ENCODE measurements at regions not wholly inside any gene's neighbourhood (a gene's known extent, or its start where the extent isn't known, plus 50 kb on each side); places are given as distances from the start of the nearest gene placed in this dataset.

DNA sequence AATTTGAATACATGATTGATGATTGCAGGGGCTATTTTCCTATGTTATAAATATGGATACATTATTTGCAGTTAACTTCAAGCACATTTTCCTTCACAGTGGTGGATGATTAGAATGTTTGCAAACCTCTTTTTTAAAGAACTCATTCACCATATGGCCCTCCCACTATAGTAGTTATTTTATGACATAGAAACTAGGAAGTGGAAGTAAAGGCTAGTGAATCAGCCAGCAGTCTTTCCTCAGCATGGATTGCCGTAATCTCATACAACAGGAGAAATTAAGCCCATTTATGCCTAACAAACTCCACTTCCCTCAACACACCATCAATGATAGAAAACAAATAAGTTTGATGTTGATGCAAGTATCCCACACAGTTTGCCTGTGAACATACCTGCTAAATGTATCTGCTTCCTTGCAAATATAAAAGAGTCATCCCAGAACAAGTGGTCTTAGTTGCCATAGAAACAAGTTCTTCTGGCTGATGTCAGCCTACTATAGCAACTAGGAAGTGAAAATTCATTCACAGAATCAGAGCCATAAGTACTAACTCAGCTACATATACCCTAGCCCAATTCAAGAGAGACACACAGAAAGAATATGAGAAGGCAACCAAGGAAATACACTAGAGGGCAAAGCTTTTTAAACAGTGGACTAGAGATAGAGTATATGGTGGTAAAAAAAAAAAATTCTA lies 100.9 kb upstream of the RADX start:
- Histone ChIP-seq H3K4me3 (no peak overlapping the region), H3K4me1 (no peaks in the 10 kb centered on the region), H3K27me3 (no peaks in the 10 kb centered on the region), H3K9me3 (no peaks in the 10 kb centered on the region), H3K27ac (no peak overlapping the region), H3K36me3 (ENCODE audit: low read depth, missing control alignments) (no peaks in the 10 kb centered on the region)
- TF ChIP-seq POLR2A (IDR thresholded peaks at IDR 0.05) (no peak), CTCF (IDR thresholded peaks at IDR 0.05) (no peak)
- intact Hi-C loops (cut with DNase I; ENCODE audit: low total_unique reads) = no loop called here
- no peak for DNase-seq
- 95 to 100% methylated on average over 1 of the region's 1 CpG for WGBS, 2 donors

Small RNA genes in the stretch of these regions (small RNA-seq; reads per million reads assigned to genes)
- 0 reads per million in 2 donors for gene AL133271.1
- 0 reads per million in 2 donors for gene RF00019

Measured in testis (tissue), 2 donors.